Neural cell (in vitro differentiated cells): ENCODE measurements at regions not wholly inside any gene's neighbourhood (a gene's known extent, or its start where the extent isn't known, plus 50 kb on each side); places are given as distances from the start of the nearest gene placed in this dataset.

Source experiments
- H2AFZ ChIP-seq: fragments of 200-600, 300-800 bp; sonication (generic), shearing (Covaris generic); 2 replicates; pipeline ENCODE4 v1.6.0; 2014; ENCODE audit warnings: low read depth, mild to moderate bottlenecking, antibody characterized with exemption, low read length, moderate library complexity
- H3F3A ChIP-seq: fragments of 200-600 bp; shearing (Covaris generic); 2 replicates; pipeline ENCODE4 v1.6.1; 2016; ENCODE audit warnings: mild to moderate bottlenecking, moderate library complexity, mixed read lengths, antibody characterized with exemption, low read length; ENCODE audit not compliant: insufficient read depth, poor library complexity, severe bottlenecking
- H3K27ac ChIP-seq: fragments of 200-600, 300-800 bp; sonication (generic), shearing (Covaris generic); 2 replicates; pipeline ENCODE4 v1.5.1; 2014; ENCODE audit warnings: mild to moderate bottlenecking, low read length, moderate library complexity
- H3K27me3 ChIP-seq: fragments of 300-800, 200-600 bp; sonication (generic), shearing (Covaris generic); 2 replicates; pipeline ENCODE4 v1.6.0; 2014; ENCODE audit warnings: mild to moderate bottlenecking, low read depth, low read length, moderate library complexity; ENCODE audit not compliant: insufficient read depth
- H3K36me3 ChIP-seq: fragments of 300-800, 200-600 bp; sonication (generic), shearing (Covaris generic); 2 replicates; pipeline ENCODE4 v1.5.1; 2014; ENCODE audit warnings: mild to moderate bottlenecking, antibody characterized with exemption, low read length, moderate library complexity; ENCODE audit not compliant: insufficient read depth
- H3K4me2 ChIP-seq: fragments of 300-800, 200-600 bp; sonication (generic), shearing (Covaris generic); 2 replicates; pipeline ENCODE4 v1.6.0; 2014; ENCODE audit warnings: mild to moderate bottlenecking, low read length
- H3K4me3 ChIP-seq: fragments of 300-800, 200-600 bp; sonication (generic), shearing (Covaris generic); 2 replicates; pipeline ENCODE4 v1.5.1; 2014; ENCODE audit warnings: mild to moderate bottlenecking, low read length, moderate library complexity
- H3K79me2 ChIP-seq: fragments of 200-600 bp; shearing (Covaris generic); replicated peaks from 2 replicates; pipeline ENCODE4 v1.6.0; 2014; ENCODE audit warnings: mild to moderate bottlenecking, low read length, moderate library complexity; ENCODE audit not compliant: insufficient read depth
- H3K9ac ChIP-seq: fragments of 300-800, 200-600 bp; sonication (generic), shearing (Covaris generic); 2 replicates; pipeline ENCODE4 v1.6.1; 2016; ENCODE audit warnings: mild to moderate bottlenecking, low read length, mixed read lengths
- H3K9me2 ChIP-seq: fragments of 200-600 bp; shearing (Covaris generic); 2 replicates; pipeline ENCODE4 v1.6.1; 2016; ENCODE audit warnings: mild to moderate bottlenecking, low read length, mixed read lengths; ENCODE audit not compliant: insufficient read depth
- H3K9me3 ChIP-seq: fragments of 200-600, 300-800 bp; sonication (generic), shearing (Covaris generic); 2 replicates; pipeline ENCODE4 v1.6.1; 2016; ENCODE audit warnings: mild to moderate bottlenecking, mixed run types, low read length, moderate library complexity, mixed read lengths
- H4K20me1 ChIP-seq: fragments of 200-600 bp; shearing (Covaris generic); 2 replicates; pipeline ENCODE4 v1.6.1; 2016; ENCODE audit warnings: mild to moderate bottlenecking, mixed run types; ENCODE audit not compliant: insufficient read depth
- EP300 ChIP-seq: fragments of 450-650 bp; conservative IDR thresholded peaks from 2 replicates; pipeline ENCODE4 v1.6.1; 2014; ENCODE audit warnings: antibody characterized with exemption, mild to moderate bottlenecking, moderate library complexity; ENCODE audit not compliant: poor library complexity, severe bottlenecking
- EZH2 ChIP-seq: fragments of 200-600, 300-800 bp; shearing (Covaris generic), sonication (generic); IDR thresholded peaks from 2 replicates; pipeline ENCODE4 v1.6.1; 2014; ENCODE audit warnings: antibody characterized with exemption, low read length, borderline replicate concordance, mild to moderate bottlenecking; ENCODE audit not compliant: insufficient read depth, poor library complexity, severe bottlenecking
- MXI1 ChIP-seq: fragments of 450-650 bp; conservative IDR thresholded peaks from 2 replicates; pipeline ENCODE4 v1.6.1; 2014; ENCODE audit warnings: antibody characterized with exemption, mild to moderate bottlenecking; ENCODE audit not compliant: poor library complexity, severe bottlenecking
- POLR2AphosphoS5 ChIP-seq: IDR thresholded peaks from 2 replicates; pipeline ENCODE4 v1.6.1; 2012
- RAD21 ChIP-seq: fragments of 450-650 bp; conservative IDR thresholded peaks from 2 replicates; pipeline ENCODE4 v1.6.1; 2014; ENCODE audit warnings: antibody characterized with exemption, mild to moderate bottlenecking, moderate library complexity
- SMC3 ChIP-seq: fragments of 450-650 bp; conservative IDR thresholded peaks from 2 replicates; pipeline ENCODE4 v1.6.1; 2014; ENCODE audit warnings: antibody characterized with exemption, mild to moderate bottlenecking, moderate library complexity; ENCODE audit not compliant: poor library complexity
- TAF1 ChIP-seq: IDR thresholded peaks from 2 replicates; pipeline ENCODE4 v1.6.1; 2012; ENCODE audit warnings: low read depth
- TF ChIP-seq, protein P1 (sequence below): fragments of 450-650 bp; IDR thresholded peaks from 2 replicates; pipeline ENCODE4 v1.5.1; 2014; ENCODE audit warnings: antibody characterized with exemption, mild to moderate bottlenecking, moderate library complexity; ENCODE audit not compliant: poor library complexity, severe bottlenecking
- TF ChIP-seq, protein P2 (sequence below): IDR thresholded peaks from 2 replicates; pipeline ENCODE4 v1.6.1; 2012; ENCODE audit warnings: borderline replicate concordance

DNA sequence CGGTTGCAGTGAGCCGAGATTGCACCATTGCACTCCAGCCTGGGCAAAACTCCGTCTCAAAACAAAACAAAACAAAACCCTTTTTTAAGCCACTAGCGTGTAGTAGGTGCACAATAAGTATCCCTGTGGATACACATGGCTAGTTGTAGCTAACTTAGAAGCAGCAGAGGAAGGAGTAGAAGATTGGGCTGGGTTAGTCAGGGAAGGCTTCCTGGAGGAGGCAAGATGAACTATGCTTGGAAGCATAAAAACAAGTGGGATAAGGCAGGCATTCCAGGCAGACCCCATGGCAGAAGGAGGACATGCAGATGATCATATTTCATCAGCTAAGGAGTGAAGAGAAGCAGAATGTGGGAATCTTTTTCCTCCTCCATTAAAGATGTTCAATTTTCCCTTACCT, 83.4 kb downstream of the IRX5 start:
- Histone ChIP-seq H3K27ac (no peak overlapping the region), H3K27me3 (no peaks in the 10 kb centered on the region), H3F3A (no peaks in the 10 kb centered on the region), H4K20me1 (no peaks in the 10 kb centered on the region), H3K9me3 (no peaks in the 10 kb centered on the region), H3K4me2 (no peak overlapping the region), H3K36me3 (no peaks in the 10 kb centered on the region), H3K79me2 (no peaks in the 10 kb centered on the region), H2AFZ (no peak overlapping the region), H3K9ac (no peak overlapping the region), H3K4me3 (no peak overlapping the region), H3K9me2 (no peaks in the 10 kb centered on the region)
- TF ChIP-seq POLR2AphosphoS5 (no peak), MXI1 (no peak), EP300 (no peak), SMC3 (no peak), TAF1 (no peak), RAD21 (no peak), EZH2 (no peak)
- TF ChIP-seq, protein P1, sequence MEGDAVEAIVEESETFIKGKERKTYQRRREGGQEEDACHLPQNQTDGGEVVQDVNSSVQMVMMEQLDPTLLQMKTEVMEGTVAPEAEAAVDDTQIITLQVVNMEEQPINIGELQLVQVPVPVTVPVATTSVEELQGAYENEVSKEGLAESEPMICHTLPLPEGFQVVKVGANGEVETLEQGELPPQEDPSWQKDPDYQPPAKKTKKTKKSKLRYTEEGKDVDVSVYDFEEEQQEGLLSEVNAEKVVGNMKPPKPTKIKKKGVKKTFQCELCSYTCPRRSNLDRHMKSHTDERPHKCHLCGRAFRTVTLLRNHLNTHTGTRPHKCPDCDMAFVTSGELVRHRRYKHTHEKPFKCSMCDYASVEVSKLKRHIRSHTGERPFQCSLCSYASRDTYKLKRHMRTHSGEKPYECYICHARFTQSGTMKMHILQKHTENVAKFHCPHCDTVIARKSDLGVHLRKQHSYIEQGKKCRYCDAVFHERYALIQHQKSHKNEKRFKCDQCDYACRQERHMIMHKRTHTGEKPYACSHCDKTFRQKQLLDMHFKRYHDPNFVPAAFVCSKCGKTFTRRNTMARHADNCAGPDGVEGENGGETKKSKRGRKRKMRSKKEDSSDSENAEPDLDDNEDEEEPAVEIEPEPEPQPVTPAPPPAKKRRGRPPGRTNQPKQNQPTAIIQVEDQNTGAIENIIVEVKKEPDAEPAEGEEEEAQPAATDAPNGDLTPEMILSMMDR: no peak
- TF ChIP-seq, protein P2, sequence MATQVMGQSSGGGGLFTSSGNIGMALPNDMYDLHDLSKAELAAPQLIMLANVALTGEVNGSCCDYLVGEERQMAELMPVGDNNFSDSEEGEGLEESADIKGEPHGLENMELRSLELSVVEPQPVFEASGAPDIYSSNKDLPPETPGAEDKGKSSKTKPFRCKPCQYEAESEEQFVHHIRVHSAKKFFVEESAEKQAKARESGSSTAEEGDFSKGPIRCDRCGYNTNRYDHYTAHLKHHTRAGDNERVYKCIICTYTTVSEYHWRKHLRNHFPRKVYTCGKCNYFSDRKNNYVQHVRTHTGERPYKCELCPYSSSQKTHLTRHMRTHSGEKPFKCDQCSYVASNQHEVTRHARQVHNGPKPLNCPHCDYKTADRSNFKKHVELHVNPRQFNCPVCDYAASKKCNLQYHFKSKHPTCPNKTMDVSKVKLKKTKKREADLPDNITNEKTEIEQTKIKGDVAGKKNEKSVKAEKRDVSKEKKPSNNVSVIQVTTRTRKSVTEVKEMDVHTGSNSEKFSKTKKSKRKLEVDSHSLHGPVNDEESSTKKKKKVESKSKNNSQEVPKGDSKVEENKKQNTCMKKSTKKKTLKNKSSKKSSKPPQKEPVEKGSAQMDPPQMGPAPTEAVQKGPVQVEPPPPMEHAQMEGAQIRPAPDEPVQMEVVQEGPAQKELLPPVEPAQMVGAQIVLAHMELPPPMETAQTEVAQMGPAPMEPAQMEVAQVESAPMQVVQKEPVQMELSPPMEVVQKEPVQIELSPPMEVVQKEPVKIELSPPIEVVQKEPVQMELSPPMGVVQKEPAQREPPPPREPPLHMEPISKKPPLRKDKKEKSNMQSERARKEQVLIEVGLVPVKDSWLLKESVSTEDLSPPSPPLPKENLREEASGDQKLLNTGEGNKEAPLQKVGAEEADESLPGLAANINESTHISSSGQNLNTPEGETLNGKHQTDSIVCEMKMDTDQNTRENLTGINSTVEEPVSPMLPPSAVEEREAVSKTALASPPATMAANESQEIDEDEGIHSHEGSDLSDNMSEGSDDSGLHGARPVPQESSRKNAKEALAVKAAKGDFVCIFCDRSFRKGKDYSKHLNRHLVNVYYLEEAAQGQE: no peak

DNA sequence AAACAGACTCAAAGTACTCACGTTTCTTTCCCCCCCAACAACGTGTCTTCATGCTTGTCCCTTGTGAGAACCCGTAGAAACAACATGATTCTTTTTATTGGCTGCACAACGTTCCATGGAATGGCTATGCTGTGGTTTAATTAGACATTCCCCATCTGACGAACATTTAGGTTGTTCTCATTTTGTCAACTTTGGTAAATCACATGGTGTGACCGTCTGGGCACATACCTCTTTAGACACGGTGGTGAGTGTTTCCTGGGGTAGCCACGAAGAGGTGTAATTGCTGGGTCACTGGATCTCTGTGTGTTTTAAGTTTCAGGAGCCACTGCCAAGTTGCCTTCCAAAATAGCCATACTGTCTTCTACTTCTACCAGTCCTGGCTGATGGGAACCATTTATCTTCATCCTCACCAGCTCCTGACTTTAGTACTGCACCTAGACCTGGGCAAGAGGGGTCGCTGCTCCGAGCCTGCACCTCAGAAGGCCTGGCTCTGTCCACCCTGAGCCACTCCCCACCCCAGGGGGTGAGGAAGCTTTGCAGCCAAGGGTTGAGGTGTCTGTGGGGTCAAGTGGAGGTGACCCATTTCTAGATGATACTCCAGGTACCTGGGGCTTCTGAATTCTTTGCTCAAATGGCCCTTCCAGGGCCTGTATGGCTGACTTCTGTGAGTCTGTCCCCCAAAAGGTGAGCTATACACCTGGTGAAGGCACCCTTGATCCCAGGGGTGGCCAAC, 84.7 kb downstream of the IRX5 start:
- no peaks in the 10 kb centered on the region for H3K9me2 ChIP-seq
- H3K4me3 ChIP-seq: no peak overlapping the region
- no peak overlapping the region for H3K9ac ChIP-seq
- H3K79me2 ChIP-seq: no peaks in the 10 kb centered on the region
- no peaks in the 10 kb centered on the region for H3F3A ChIP-seq
- H3K27me3 ChIP-seq: no peaks in the 10 kb centered on the region
- H3K4me2 ChIP-seq: no peak overlapping the region
- no peak overlapping the region for H2AFZ ChIP-seq
- H4K20me1 ChIP-seq: no peaks in the 10 kb centered on the region
- no peaks in the 10 kb centered on the region for H3K9me3 ChIP-seq
- TF ChIP-seq POLR2AphosphoS5: no peak
- TF ChIP-seq, protein P2: no peak
- no peak for TF ChIP-seq TAF1
- no peak for TF ChIP-seq EZH2
- TF ChIP-seq MXI1: no peak
- no peak for TF ChIP-seq RAD21
- no peak for TF ChIP-seq SMC3
- TF ChIP-seq EP300: no peak
- TF ChIP-seq, protein P1: no peak
- H3K27ac ChIP-seq: no peak overlapping the region
- no peaks in the 10 kb centered on the region for H3K36me3 ChIP-seq
